Fibroblast of villous mesenchyme (primary cell): ENCODE measurements at regions not wholly inside any gene's neighbourhood (a gene's known extent, or its start where the extent isn't known, plus 50 kb on each side); places are given as distances from the start of the nearest gene placed in this dataset.

Experiments
- DNase-seq: peaks from one replicate; pipeline ENCODE4 v3.0.0-alpha.2; 2010; ENCODE audit warnings: low read depth
- H3K4me3 ChIP-seq: 2 replicates; pipeline ENCODE4 v1.5.1; 2011; ENCODE audit warnings: low read depth, mild to moderate bottlenecking, low read length
- TF ChIP-seq, protein P1 (sequence below): IDR thresholded peaks from 2 replicates; pipeline ENCODE4 v1.5.1; 2012; ENCODE audit warnings: low read depth, mild to moderate bottlenecking, low read length; ENCODE audit not compliant: insufficient read depth

GRCh38 chr18:60861575-60861974 lies 471.7 kb upstream of the CDH20 start:
- TF ChIP-seq, protein P1, sequence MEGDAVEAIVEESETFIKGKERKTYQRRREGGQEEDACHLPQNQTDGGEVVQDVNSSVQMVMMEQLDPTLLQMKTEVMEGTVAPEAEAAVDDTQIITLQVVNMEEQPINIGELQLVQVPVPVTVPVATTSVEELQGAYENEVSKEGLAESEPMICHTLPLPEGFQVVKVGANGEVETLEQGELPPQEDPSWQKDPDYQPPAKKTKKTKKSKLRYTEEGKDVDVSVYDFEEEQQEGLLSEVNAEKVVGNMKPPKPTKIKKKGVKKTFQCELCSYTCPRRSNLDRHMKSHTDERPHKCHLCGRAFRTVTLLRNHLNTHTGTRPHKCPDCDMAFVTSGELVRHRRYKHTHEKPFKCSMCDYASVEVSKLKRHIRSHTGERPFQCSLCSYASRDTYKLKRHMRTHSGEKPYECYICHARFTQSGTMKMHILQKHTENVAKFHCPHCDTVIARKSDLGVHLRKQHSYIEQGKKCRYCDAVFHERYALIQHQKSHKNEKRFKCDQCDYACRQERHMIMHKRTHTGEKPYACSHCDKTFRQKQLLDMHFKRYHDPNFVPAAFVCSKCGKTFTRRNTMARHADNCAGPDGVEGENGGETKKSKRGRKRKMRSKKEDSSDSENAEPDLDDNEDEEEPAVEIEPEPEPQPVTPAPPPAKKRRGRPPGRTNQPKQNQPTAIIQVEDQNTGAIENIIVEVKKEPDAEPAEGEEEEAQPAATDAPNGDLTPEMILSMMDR, result no peak
- H3K4me3 ChIP-seq, result no peak overlapping the region
- DNase-seq, result no peak

GRCh38 chr18:60862988-60863387 lies 470.2 kb upstream of the CDH20 start:
- TF ChIP-seq, protein P1, result no peak
- no peak for DNase-seq
- no peak overlapping the region for H3K4me3 ChIP-seq

GRCh38 chr18:60865801-60866200 lies 467.4 kb upstream of the CDH20 start:
- no peak for DNase-seq
- TF ChIP-seq, protein P1, result no peak
- H3K4me3 ChIP-seq, result no peak overlapping the region

- DNase-seq, result no peak
- no peak overlapping the region for H3K4me3 ChIP-seq
- TF ChIP-seq, protein P1, result no peak
Observed at GRCh38 chr18:60870261-60871153, 462.7 kb upstream of the CDH20 start.

DNA sequence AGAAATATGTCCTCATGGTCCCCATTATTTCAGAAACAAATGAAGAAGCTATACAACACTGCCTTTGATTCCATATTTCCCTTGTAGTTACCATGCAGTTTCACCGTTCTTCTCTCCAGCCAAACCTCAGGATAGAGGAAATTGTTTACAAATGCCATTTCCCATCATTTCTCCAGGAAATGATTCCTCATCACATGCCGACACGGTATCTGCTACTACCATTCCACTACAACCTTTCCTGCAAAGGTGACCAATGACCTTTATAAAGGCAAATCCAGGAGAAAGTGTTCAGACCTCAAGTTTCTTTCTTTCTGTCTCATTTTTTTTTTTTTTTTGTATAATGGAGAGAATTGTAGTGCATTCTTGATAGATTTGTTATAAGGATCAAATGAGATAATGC lies 460.8 kb upstream of the CDH20 start:
- no peak overlapping the region for H3K4me3 ChIP-seq
- DNase-seq, result no peak
- TF ChIP-seq, protein P1, result no peak

DNA sequence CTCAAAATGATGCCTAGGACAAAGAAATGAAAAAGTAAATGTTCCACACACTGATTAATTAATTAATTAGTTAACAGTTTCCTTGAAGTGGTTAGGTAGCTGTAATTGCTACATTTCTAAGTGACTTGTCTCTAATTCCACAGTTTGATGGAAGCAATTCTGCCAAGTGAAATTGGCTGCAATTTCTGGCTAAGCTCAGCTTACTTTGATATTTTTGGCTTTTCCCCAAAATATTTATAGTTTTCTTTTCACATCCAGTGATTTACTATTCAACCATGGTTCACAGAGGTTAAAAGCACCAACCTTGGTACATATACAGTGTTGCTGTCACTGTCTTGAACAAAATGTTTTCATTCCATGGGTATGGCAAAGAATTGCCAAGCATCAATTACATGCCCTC lies 459.5 kb upstream of the CDH20 start:
- TF ChIP-seq, protein P1, result no peak
- no peak for DNase-seq
- H3K4me3 ChIP-seq, result no peak overlapping the region
